ENCODE measurements at regions not wholly inside any gene's neighbourhood (a gene's known extent, or its start where the extent isn't known, plus 50 kb on each side); places are given as distances from the start of the nearest gene placed in this dataset.

DNA sequence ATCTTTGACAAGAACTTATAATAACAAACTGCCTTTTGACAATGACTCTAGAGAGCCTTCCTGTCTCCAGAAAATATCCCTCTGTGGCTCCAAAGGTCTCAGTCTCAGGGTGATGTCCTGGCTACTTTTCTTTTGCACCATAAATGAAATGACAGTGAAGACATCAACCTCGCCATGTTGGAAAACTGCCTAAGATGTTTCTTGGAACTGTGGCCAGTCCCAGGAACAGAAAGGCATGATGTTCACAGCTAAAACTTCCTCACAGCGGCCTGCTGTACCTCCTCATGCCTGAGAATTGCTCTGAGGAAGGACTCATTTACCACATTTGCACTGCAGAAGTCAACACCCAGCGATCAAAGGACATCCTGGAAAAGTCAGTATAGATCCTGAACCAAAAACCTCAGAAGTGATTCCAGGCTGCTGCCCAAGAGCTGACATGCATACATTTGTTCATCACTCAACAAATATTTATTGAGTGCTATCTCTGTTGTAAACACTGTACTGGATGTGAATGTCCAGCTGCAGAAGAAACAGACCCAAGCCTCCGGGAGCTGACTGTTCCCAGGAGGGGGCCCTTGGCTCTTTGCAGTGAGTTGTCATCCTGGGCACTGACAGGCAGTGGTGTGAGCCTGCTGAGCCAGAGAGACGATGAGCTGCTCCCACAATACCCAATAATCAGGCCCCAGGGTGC lies 64.3 kb upstream of the ACSL3 start:
- H3K56ac ChIP-seq (ENCODE audit: insufficient read length, low read depth, low read length), result no peak overlapping the region
- H4K20me1 ChIP-seq (ENCODE audit: control insufficient read depth, insufficient read depth, insufficient read length), result no peaks in the 10 kb centered on the region
- H3K23ac ChIP-seq (ENCODE audit: insufficient read length, low read depth, low read length), result no peak overlapping the region
- no peak overlapping the region for H2BK5ac ChIP-seq (ENCODE audit: insufficient read length, low read length)
- H3K4me2 ChIP-seq (ENCODE audit: insufficient read depth, insufficient read length, low read length), result no peak overlapping the region
- DNase-seq, result no peak
- H3K4me1 Mint-ChIP-seq, result peaks cover 32 to 44% of the 10 kb centered on the region in 2 experiments
- H3K27ac ChIP-seq (ENCODE audit: insufficient read length, low read depth, low read length), result no peak overlapping the region
- no peak overlapping the region for H3T11ph ChIP-seq (ENCODE audit: low read length)
- H2BK120ac ChIP-seq (ENCODE audit: low read depth, low read length, poor library complexity, severe bottlenecking), result no peak overlapping the region
- H4K5ac ChIP-seq (ENCODE audit: insufficient read length, low read depth, low read length), result no peak overlapping the region
- H3K9ac ChIP-seq (ENCODE audit: extremely low read depth, insufficient read length, low read length), result no peak overlapping the region
- H3K27me3 Mint-ChIP-seq (ENCODE audit: low read depth), result peaks cover 1% of the 10 kb centered on the region; the same call in 1 of the 2 replicates
- no peaks in the 10 kb centered on the region for H3K79me1 ChIP-seq (ENCODE audit: insufficient read depth, low read depth, low read length, poor library complexity, severe bottlenecking)
- no peaks in the 10 kb centered on the region for H3K79me2 ChIP-seq (ENCODE audit: insufficient read depth, low read length)
- no peaks in the 10 kb centered on the region for H3K23me2 ChIP-seq (ENCODE audit: insufficient read length, low read depth, low read length, poor library complexity, severe bottlenecking)
- TF ChIP-seq, protein P1, sequence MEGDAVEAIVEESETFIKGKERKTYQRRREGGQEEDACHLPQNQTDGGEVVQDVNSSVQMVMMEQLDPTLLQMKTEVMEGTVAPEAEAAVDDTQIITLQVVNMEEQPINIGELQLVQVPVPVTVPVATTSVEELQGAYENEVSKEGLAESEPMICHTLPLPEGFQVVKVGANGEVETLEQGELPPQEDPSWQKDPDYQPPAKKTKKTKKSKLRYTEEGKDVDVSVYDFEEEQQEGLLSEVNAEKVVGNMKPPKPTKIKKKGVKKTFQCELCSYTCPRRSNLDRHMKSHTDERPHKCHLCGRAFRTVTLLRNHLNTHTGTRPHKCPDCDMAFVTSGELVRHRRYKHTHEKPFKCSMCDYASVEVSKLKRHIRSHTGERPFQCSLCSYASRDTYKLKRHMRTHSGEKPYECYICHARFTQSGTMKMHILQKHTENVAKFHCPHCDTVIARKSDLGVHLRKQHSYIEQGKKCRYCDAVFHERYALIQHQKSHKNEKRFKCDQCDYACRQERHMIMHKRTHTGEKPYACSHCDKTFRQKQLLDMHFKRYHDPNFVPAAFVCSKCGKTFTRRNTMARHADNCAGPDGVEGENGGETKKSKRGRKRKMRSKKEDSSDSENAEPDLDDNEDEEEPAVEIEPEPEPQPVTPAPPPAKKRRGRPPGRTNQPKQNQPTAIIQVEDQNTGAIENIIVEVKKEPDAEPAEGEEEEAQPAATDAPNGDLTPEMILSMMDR (conservative IDR thresholded peaks at IDR 0.05), result no peak
- no peak overlapping the region for H2BK12ac ChIP-seq (ENCODE audit: insufficient read length, low read depth, low read length)
- H2BK15ac ChIP-seq (ENCODE audit: low read depth, low read length), result no peak overlapping the region
- H2AFZ ChIP-seq (ENCODE audit: low read length), result no peak overlapping the region
- no peak overlapping the region for H4K8ac ChIP-seq (replicated peaks; ENCODE audit: insufficient read length, low read depth, low read length)
- H2AK5ac ChIP-seq (ENCODE audit: insufficient read length, low read length), result no peak overlapping the region
- H3K9me3 Mint-ChIP-seq, result no peaks in the 10 kb centered on the region
- peaks cover 3% of the 10 kb centered on the region; the same call in 1 of the 2 replicates for H3K4me1 ChIP-seq (ENCODE audit: insufficient read depth, low read length)
- no CpG with 5 or more reads among the region's 5 CpGs for WGBS (ENCODE audit: extremely low coverage, insufficient read length, low lambda C conversion rate)
- H3K18ac ChIP-seq (ENCODE audit: insufficient read length, low read depth, low read length), result no peak overlapping the region
- no peaks in the 10 kb centered on the region for H3K36me3 Mint-ChIP-seq (ENCODE audit: insufficient read depth in 1 of 3, low read depth in 3 of 3)
- no peak overlapping the region for H3K4ac ChIP-seq (ENCODE audit: low read depth, low read length)
- H3K27ac Mint-ChIP-seq, result no peak overlapping the region
- no peak overlapping the region for H4K91ac ChIP-seq (ENCODE audit: insufficient read length, low read depth, low read length)
- H3K14ac ChIP-seq (ENCODE audit: insufficient read depth, low read length), result no peak overlapping the region
- no peaks in the 10 kb centered on the region for H3K27me3 ChIP-seq (ENCODE audit: insufficient read depth, low read length)
- H3K4me3 Mint-ChIP-seq, result no peak overlapping the region
- no peaks in the 10 kb centered on the region for H3K9me3 ChIP-seq (ENCODE audit: control insufficient read depth, low read depth, low read length)
- no peak overlapping the region for H2BK20ac ChIP-seq (ENCODE audit: low read depth, low read length, poor library complexity, severe bottlenecking)

Measured in H9 (cell line).